ENCODE measurements at regions not wholly inside any gene's neighbourhood (a gene's known extent, or its start where the extent isn't known, plus 50 kb on each side); places are given as distances from the start of the nearest gene placed in this dataset.

- H3K36me3 ChIP-seq (ENCODE audit: insufficient read depth, low read length): no peaks in the 10 kb centered on the region
- H3K9ac ChIP-seq (ENCODE audit: low read depth, low read length): no peak overlapping the region
- H4K20me1 ChIP-seq (ENCODE audit: insufficient read depth, low read length): no peaks in the 10 kb centered on the region
- DNase-seq: no peak
- no peaks in the 10 kb centered on the region for H3K79me2 ChIP-seq (ENCODE audit: insufficient read depth, low read length)
- H3K27ac ChIP-seq (ENCODE audit: low read length): no peak overlapping the region
- no peak for ATAC-seq (ENCODE audit: insufficient read depth, low read depth)
- no peaks in the 10 kb centered on the region for H3K9me3 ChIP-seq (ENCODE audit: insufficient read depth, low read length, severe bottlenecking)
- TF ChIP-seq CTCF (IDR thresholded peaks at IDR 0.05; ENCODE audit: borderline replicate concordance, extremely low read depth, low read length, poor library complexity, severe bottlenecking): no peak
- TF ChIP-seq EZH2 (IDR thresholded peaks at IDR 0.05; ENCODE audit: borderline replicate concordance, low read depth, low read length, severe bottlenecking): no peak
- H2AFZ ChIP-seq (ENCODE audit: low read depth, low read length): no peak overlapping the region
- no peak overlapping the region for H3K4me2 ChIP-seq (ENCODE audit: insufficient read depth, low read length)
- no peaks in the 10 kb centered on the region for H3K4me1 ChIP-seq (ENCODE audit: insufficient read depth, low read length)
- no peak overlapping the region for H3K4me3 ChIP-seq (ENCODE audit: low read depth in 1 of 2, low read length in 2 of 2)
- H3K27me3 ChIP-seq (ENCODE audit: insufficient read depth, low read length, poor library complexity): no peaks in the 10 kb centered on the region
These were observed 402.9 kb upstream of the TYRP1 start for GRCh38 chr9:12290166-12290869.

- DNase-seq (no peak), ATAC-seq (ENCODE audit: insufficient read depth, low read depth) (no peak)
- Histone ChIP-seq H3K4me2 (ENCODE audit: insufficient read depth, low read length) (no peak overlapping the region), H2AFZ (ENCODE audit: low read depth, low read length) (no peak overlapping the region), H3K9me3 (ENCODE audit: insufficient read depth, low read length, severe bottlenecking) (no peaks in the 10 kb centered on the region), H3K4me3 (ENCODE audit: low read depth in 1 of 2, low read length in 2 of 2) (no peak overlapping the region), H3K36me3 (ENCODE audit: insufficient read depth, low read length) (no peaks in the 10 kb centered on the region), H3K4me1 (ENCODE audit: insufficient read depth, low read length) (no peaks in the 10 kb centered on the region), H3K79me2 (ENCODE audit: insufficient read depth, low read length) (no peaks in the 10 kb centered on the region), H3K27ac (ENCODE audit: low read length) (no peak overlapping the region), H3K27me3 (ENCODE audit: insufficient read depth, low read length, poor library complexity) (no peaks in the 10 kb centered on the region), H3K9ac (ENCODE audit: low read depth, low read length) (no peak overlapping the region), H4K20me1 (ENCODE audit: insufficient read depth, low read length) (no peaks in the 10 kb centered on the region)
- TF ChIP-seq EZH2 (IDR thresholded peaks at IDR 0.05; ENCODE audit: borderline replicate concordance, low read depth, low read length, severe bottlenecking): no peak
- no peak for TF ChIP-seq CTCF (IDR thresholded peaks at IDR 0.05; ENCODE audit: borderline replicate concordance, extremely low read depth, low read length, poor library complexity, severe bottlenecking)
These were observed 388.0 kb upstream of the TYRP1 start for GRCh38 chr9:12305211-12305610.

- no peak overlapping the region for H3K9ac ChIP-seq (ENCODE audit: low read depth, low read length)
- ATAC-seq (ENCODE audit: insufficient read depth, low read depth): no peak
- H3K27ac ChIP-seq (ENCODE audit: low read length): no peak overlapping the region
- no peak overlapping the region for H2AFZ ChIP-seq (ENCODE audit: low read depth, low read length)
- no peaks in the 10 kb centered on the region for H3K36me3 ChIP-seq (ENCODE audit: insufficient read depth, low read length)
- H3K4me1 ChIP-seq (ENCODE audit: insufficient read depth, low read length): no peaks in the 10 kb centered on the region
- no peaks in the 10 kb centered on the region for H3K27me3 ChIP-seq (ENCODE audit: insufficient read depth, low read length, poor library complexity)
- H3K4me2 ChIP-seq (ENCODE audit: insufficient read depth, low read length): no peak overlapping the region
- no peak for DNase-seq
- no peak overlapping the region for H3K4me3 ChIP-seq (ENCODE audit: low read depth in 1 of 2, low read length in 2 of 2)
- no peaks in the 10 kb centered on the region for H4K20me1 ChIP-seq (ENCODE audit: insufficient read depth, low read length)
- no peak for TF ChIP-seq EZH2 (IDR thresholded peaks at IDR 0.05; ENCODE audit: borderline replicate concordance, low read depth, low read length, severe bottlenecking)
- TF ChIP-seq CTCF (IDR thresholded peaks at IDR 0.05; ENCODE audit: borderline replicate concordance, extremely low read depth, low read length, poor library complexity, severe bottlenecking): no peak
- no peaks in the 10 kb centered on the region for H3K79me2 ChIP-seq (ENCODE audit: insufficient read depth, low read length)
- no peaks in the 10 kb centered on the region for H3K9me3 ChIP-seq (ENCODE audit: insufficient read depth, low read length, severe bottlenecking)
These were observed 378.6 kb upstream of the TYRP1 start for GRCh38 chr9:12314589-12314988.
